ENCODE measurements at regions not wholly inside any gene's neighbourhood (a gene's known extent, or its start where the extent isn't known, plus 50 kb on each side); places are given as distances from the start of the nearest gene placed in this dataset.
"Not testable (repeated sequence)": the region's sequence is repeated elsewhere in the genome, so short reads cannot be mapped to it uniquely, and the experiment has no call there.

- peak; percentile 60 for DNase-seq
These were observed 475.6 kb downstream of the LTN1 start for GRCh38 chr21:28516991-28517592.

DNA sequence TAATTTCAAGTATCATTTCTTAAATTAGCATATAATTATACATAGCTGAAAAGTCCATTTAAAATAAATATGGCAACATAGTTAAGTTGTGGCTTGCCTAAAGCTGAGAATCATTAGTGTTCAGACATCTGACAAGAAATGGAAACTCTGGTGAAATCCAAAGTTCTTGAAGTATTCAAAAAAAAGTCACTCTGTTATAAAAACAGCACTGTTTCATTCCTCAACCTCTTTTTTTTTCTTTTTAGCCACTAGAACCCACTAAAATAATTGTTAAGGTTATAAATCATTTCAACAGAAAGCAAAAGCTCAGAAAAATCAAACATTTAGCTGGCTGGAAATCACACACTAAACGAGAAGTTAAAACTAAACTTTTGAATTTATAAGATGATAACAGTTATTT is 476.7 kb downstream of the LTN1 start:
- no peak for DNase-seq

- no peak for DNase-seq
These were observed 479.2 kb downstream of the LTN1 start for GRCh38 chr21:28513428-28513827.

DNA sequence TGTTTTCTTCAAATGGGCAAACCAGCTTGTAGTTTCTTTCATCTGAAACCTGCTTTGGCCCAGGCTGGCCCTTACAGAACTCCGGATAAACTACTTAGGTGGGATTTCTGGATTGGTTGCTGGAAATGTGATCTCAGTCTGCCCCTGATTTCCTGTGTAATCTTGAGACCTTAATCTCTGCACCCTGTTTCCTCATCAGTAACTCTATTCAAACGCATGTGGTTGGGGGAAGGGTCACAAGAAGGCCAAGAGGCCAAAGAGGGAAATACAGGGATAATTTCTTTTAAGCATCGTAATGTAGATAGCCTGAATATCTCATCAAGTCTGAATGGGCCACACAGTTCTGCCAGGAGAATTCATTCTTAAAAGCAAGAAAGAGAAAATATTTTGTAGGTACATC is 483.6 kb downstream of the LTN1 start:
- no peak for DNase-seq

DNA sequence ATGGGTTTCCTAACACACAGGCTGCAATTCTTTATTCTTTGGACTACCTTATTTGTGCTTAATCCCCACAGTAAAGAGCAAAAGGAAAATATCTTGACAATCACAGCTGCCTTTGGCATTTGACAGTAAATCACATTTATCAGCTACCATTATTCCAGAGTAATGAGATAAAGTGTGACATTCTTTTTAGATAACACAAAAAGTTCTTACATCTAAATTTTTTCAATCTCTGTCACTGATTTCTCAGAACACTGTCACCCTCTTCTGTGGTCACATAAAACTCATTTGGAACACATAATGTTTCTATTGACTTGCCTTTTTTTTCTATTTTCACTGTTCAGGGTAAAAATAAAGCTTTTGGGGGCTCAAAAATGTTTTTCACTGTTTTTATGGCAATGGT is 484.6 kb downstream of the LTN1 start:
- no peak for DNase-seq

DNA sequence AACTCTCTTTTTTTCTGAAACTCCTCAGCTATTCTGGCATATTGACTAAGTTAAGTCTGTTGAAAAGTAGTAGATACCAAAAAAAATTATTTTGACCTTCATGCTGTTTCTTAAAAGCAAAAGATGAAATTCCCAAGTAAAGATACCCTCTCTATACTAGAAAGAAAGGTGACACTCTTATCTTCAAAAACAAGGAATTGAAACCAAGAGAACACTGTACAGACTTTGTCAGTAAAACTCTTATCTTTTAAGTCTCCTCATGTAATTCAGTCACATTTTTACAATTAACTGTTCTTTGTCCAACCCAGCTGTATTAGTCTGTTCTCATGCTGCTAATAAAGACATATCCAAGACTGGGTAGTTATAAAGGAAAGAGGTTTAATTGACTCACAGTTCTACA is 496.2 kb downstream of the LTN1 start:
- no peak for DNase-seq

DNA sequence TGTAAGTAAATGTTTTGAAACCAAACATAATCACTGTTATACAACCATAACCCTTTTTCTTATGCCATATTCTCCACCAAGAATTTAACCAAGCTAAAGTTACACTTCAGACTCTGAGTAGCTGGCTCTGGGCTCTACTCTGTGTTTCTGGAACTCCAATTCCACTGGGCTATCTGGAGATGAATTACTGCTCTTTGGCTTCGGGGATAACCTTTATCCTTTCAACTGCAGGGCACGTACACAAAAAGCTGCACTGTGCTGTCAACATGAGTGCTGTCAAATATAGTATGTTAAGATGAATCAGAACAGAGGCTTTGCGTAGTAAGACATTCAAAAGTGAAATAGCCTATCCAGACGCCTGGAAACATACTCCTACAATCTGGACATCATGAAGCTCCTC is 500.6 kb downstream of the LTN1 start:
- no peak for DNase-seq

DNA sequence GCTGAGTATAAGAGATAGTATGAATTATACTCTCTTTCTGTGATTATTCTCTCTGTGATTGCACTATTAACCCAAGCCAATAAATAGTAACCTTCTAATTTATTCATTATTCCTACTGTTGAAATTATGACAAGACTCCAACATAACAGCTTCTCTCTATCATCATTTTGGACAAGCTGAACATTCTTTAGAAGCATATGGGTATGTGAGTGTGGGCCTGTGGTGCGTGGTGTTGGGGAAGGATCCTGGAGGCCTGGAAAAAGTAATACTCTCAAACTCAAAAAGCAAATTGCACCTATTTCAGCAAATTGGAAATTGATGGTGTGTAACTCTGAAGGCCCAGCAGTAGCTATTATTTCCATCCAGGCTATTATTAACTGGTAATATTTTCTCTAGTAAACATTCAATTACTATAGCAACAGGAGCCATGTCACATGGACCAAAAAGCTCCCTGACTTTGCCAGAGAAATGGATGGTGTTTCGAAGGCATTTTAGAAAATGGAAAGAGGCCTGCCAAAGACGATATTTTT is 502.8 kb downstream of the LTN1 start:
- DNase-seq: no peak

DNA sequence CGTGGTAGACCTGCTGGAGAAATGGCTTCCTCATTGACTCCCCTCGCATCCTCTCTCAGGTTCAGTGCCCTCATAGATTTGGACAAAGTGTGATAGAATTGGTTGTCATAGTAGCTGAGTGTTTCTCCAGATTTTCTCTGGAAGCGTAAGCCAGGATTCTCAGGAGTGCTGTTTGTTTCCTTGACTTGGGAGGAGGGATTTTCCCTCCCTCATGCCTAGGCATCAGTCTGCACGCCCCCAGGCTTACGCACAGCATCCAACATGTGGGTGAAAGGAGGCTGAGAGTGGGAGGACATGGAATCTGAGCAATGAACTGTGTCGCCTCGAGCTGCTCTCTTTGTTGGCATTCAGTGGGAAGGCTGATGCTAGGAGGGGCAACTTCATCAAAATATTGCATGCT is 503.5 kb downstream of the LTN1 start:
- DNase-seq: no peak

DNA sequence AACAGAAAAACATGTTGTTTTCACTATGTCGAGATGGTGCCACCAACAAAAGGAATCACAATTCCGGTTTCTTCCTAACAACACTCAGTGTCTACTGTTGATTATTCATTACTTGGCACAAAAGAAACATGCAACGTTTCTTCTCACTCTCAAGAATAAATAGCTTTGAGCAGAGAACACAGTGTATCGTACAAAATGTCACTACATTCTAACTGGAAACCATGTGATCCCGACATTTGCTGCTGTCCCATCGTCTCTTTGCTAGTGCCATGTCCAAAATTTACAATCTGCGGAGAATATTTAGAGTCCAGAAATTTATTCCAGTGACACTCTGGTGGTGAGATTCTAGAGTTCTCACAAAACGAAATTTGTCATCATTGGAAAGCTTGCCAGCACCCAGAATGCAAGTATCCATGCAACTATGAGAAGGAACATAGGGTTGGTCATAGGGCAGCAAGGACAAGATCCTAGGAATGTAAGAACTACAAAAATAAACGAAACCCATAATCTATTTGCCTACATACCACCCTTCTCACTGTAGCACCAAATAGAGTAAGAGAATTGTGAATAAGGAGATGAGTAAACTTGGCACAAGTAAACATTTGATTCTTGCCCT is 505.1 kb downstream of the LTN1 start:
- no peak for DNase-seq

DNA sequence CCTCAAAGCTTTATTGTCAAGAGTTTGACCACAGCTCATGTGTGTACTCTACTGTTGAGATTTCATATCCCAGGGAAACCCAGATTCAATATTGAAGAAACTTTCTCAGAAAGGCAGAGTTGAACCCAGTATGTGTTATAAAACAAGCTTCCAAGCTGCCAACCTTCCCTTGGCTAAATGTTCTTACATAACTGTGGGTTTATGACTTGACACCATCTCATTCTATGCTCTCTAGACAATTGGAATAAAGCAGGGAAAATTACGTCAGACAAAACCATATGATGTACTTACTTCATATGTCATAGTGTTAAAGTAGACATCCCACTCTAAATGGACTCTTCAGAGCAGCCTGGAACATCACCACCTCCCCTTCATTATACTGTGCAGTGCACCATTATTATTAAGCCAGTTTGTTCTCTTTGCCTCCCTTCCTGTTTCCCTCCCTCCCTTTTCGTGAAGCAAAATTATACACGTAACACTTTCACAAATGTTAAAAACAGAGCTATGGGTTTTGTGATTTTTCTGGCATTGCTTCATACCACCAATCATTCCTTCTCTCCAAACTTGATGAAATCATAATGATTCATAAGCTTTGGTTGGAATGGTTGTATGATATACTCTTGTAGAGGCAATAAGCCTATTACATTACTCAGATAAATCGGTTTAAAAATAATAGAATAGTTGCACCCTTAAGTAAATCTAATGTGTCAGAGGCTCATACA is 507.2 kb downstream of the LTN1 start:
- DNase-seq: no peak

GRCh38 chr21:28483301-28484035 is 509.2 kb downstream of the LTN1 start:
- DNase-seq: no peak

GRCh38 chr21:28482657-28483056 is 510.0 kb downstream of the LTN1 start:
- no peak for DNase-seq

DNA sequence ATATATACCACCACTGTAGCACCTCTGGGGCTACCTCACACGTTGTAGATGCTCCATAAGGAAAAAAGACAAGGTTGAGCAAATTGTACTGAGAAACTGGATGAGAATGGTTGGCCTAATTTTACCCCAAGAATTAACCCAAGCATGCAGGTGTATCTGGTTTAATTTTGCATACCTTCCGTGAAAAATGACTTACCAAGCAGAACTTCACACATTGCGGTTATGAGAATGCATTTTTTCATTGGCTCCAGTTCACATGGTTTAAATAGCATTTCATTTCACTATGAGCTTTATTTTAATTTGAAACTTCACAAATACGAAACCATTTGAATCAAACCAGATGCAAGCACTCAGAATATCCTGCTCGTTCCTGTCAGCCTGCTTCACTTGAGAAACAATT is 512.2 kb downstream of the LTN1 start:
- DNase-seq: no peak

DNA sequence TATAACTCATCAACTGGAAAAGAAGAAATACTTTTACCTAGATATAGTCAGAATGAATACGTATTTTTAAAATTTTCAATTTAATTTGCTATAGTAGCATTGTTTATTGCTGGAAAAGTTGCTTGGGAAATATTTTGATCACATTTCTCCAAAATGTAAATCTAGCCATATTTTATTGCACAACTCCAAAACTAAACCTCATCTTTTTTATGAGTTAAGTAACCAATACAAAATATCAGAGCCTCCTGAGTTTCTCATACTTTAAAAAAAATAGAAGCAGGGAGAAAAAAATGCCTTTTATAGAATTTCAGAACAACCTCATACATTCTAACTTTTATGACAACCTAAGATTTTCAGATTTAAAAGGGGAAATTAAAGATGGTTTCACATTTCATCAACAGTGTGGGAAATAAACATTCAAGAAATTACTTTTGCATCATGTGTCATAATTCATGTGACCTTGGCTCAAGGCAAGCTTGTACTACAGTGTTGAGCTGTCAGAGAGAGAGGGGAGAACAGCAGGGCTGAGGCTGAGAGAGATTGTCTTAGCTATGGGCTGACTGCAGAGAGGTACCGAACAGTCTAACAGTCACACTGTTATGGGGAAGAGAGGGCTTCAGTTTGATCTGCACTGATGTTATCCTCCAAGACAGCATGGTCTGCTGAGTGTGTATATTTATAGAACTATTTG is 519.0 kb downstream of the LTN1 start:
- no peak for DNase-seq

DNA sequence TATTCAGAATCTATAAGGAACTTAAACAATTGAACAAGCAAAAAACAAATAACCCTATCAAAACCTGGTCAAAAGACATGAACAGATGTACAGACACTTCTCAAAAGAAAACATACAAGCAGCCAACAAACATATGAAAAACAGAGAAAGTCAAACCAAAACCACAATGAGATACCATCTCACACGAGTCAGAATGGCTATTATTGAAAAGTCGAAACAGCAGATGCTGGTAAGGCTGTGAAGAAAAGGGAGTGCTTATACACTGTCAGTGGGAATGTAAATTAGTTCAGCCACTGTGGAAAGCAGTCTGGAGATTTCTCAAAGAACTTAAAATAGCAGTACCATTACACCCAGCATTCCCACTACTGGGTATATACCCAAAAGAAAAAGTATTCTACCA is 520.1 kb downstream of the LTN1 start:
- DNase-seq: not testable (repeated sequence)

- DNase-seq: no peak
These were observed 527.7 kb downstream of the LTN1 start for GRCh38 chr21:28464988-28465387.

DNA sequence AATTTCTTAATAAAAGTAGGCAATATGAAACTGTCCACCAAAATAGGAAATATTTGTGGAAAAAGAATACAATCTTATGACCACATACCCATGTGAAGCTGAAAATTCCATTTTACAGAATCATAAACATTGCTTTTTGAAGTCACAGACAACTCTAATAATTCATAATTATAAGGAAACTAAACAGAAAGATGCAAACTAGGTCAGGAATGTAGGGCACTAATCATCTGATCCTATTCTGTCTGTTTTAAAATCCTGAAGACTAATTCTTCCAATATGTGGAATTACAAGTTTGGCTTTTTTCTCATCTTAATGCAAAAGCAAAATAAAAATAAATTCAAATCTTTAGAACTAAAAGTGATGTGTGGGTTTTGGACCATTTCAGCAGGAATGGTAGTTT is 528.6 kb downstream of the LTN1 start:
- DNase-seq: no peak

GRCh38 chr21:28459193-28459592 is 533.5 kb downstream of the LTN1 start:
- no peak for DNase-seq

DNA sequence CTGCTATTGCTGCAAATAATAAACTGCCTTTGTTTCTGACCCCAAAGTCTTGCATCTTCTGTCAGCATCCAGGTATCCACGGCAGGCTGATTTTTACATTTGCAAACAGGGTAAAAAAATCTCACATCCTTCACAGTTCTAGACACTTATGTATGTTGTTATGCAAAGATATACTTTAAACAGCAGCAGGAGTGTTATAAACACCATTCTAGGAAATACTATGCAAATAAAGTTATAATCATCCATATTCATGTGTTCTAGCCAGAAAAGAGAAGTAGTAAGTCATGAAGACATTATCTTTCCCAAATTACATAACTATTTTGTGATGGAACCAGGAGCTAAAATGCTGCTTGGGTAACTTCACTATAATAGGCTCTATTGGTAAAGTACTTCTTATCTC is 534.2 kb downstream of the LTN1 start:
- no peak for DNase-seq

DNA sequence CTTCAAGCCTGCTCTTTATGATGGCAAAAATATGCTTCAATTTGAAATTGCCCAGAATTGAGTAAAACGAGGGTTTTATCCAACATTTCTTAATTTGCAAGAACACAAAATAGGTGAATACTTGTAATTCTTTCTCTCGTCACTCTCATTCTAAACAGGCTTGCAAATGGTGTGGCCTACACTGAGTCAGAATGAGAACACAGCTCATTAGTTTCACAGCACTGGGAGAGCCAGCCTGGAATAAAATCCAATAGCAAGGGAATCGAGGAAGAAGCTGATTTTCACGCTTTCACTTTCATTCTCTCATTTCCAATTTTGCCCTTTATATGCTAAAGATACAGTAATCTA is 537.5 kb downstream of the LTN1 start:
- DNase-seq: no peak

- no peak for DNase-seq
These were observed 538.0 kb downstream of the LTN1 start for GRCh38 chr21:28454564-28455252.

GRCh38 chr21:28447462-28447861 is 545.2 kb downstream of the LTN1 start:
- no peak for DNase-seq

Data from stimulated activated CD4-positive, alpha-beta T cell treated with anti-CD3 and anti-CD28 coated beads, Interleukin-4, amount 100 ng/mL, for 24 hours (primary cell).